H9 (cell line): ENCODE measurements at regions not wholly inside any gene's neighbourhood (a gene's known extent, or its start where the extent isn't known, plus 50 kb on each side); places are given as distances from the start of the nearest gene placed in this dataset.

Source experiments
- DNase-seq: peaks from one replicate; pipeline ENCODE4 v3.0.0-alpha.2; 2017
- H2AFZ ChIP-seq: one replicate; pipeline ENCODE4 v1.6.1; 2013; ENCODE audit warnings: mild to moderate bottlenecking, low read length, control low read depth, moderate library complexity
- H2AK5ac ChIP-seq: 2 replicates; pipeline ENCODE4 v1.6.1; 2013; ENCODE audit warnings: low read length, control low read depth, mixed read lengths; ENCODE audit not compliant: insufficient read length
- H2BK120ac ChIP-seq: one replicate; pipeline ENCODE4 v1.6.1; 2013; ENCODE audit warnings: low read depth, mild to moderate bottlenecking, low read length, control low read depth, inconsistent platforms; ENCODE audit not compliant: poor library complexity, severe bottlenecking
- H2BK12ac ChIP-seq: 2 replicates; pipeline ENCODE4 v1.6.1; 2013; ENCODE audit warnings: low read length, control low read depth, mixed read lengths, low read depth; ENCODE audit not compliant: insufficient read length
- H2BK15ac ChIP-seq: 2 replicates; pipeline ENCODE4 v1.6.1; 2013; ENCODE audit warnings: low read depth, low read length, control low read depth
- H2BK20ac ChIP-seq: one replicate; pipeline ENCODE4 v1.6.1; 2013; ENCODE audit warnings: low read depth, mild to moderate bottlenecking, low read length, control low read depth, inconsistent platforms; ENCODE audit not compliant: poor library complexity, severe bottlenecking
- H2BK5ac ChIP-seq: 2 replicates; pipeline ENCODE4 v1.6.1; 2013; ENCODE audit warnings: low read length, control low read depth, mixed read lengths; ENCODE audit not compliant: insufficient read length
- H3K14ac ChIP-seq: 2 replicates; pipeline ENCODE4 v1.6.1; 2013; ENCODE audit warnings: low read length, control low read depth; ENCODE audit not compliant: insufficient read depth
- H3K18ac ChIP-seq: 2 replicates; pipeline ENCODE4 v1.6.1; 2013; ENCODE audit warnings: low read depth, mild to moderate bottlenecking, mixed read lengths, low read length, control low read depth; ENCODE audit not compliant: insufficient read length
- H3K23ac ChIP-seq: 2 replicates; pipeline ENCODE4 v1.6.1; 2013; ENCODE audit warnings: low read length, control low read depth, mixed read lengths, low read depth; ENCODE audit not compliant: insufficient read length
- H3K23me2 ChIP-seq: 2 replicates; pipeline ENCODE4 v1.6.1; 2013; ENCODE audit warnings: low read depth, mild to moderate bottlenecking, mixed read lengths, low read length, control low read depth; ENCODE audit not compliant: insufficient read length, poor library complexity, severe bottlenecking
- H3K27ac ChIP-seq: 2 replicates; pipeline ENCODE4 v1.5.1; 2013; ENCODE audit warnings: low read length, control low read depth, mixed read lengths, low read depth; ENCODE audit not compliant: insufficient read length
- H3K27me3 ChIP-seq: 2 replicates; pipeline ENCODE4 v1.6.1; 2013; ENCODE audit warnings: low read length, control low read depth, inconsistent platforms; ENCODE audit not compliant: insufficient read depth
- H3K4ac ChIP-seq: 2 replicates; pipeline ENCODE4 v1.6.1; 2013; ENCODE audit warnings: low read depth, mild to moderate bottlenecking, control low read depth, inconsistent platforms, low read length, moderate library complexity
- H3K4me1 ChIP-seq: 2 replicates; pipeline ENCODE4 v1.6.1; 2013; ENCODE audit warnings: low read length, control low read depth, inconsistent platforms; ENCODE audit not compliant: insufficient read depth
- H3K4me2 ChIP-seq: 2 replicates; pipeline ENCODE4 v1.6.1; 2013; ENCODE audit warnings: low read length, control low read depth, mixed read lengths; ENCODE audit not compliant: insufficient read length, insufficient read depth
- H3K56ac ChIP-seq: 2 replicates; pipeline ENCODE4 v1.6.1; 2013; ENCODE audit warnings: low read depth, mild to moderate bottlenecking, mixed read lengths, low read length, control low read depth; ENCODE audit not compliant: insufficient read length
- H3K79me1 ChIP-seq: 2 replicates; pipeline ENCODE4 v1.6.1; 2013; ENCODE audit warnings: low read depth, mild to moderate bottlenecking, moderate library complexity, low read length, control low read depth, inconsistent platforms; ENCODE audit not compliant: insufficient read depth, poor library complexity, severe bottlenecking
- H3K79me2 ChIP-seq: 2 replicates; pipeline ENCODE4 v1.6.1; 2013; ENCODE audit warnings: low read length, control low read depth, inconsistent platforms; ENCODE audit not compliant: insufficient read depth
- H3K9ac ChIP-seq: 2 replicates; pipeline ENCODE4 v1.6.1; 2013; ENCODE audit warnings: low read length, control low read depth, mixed read lengths; ENCODE audit not compliant: insufficient read length; ENCODE audit errors: extremely low read depth
- H3K9me3 ChIP-seq: one replicate; pipeline ENCODE4 v1.6.1; 2013; ENCODE audit warnings: low read depth, low read length, inconsistent platforms; ENCODE audit not compliant: control insufficient read depth
- H3T11ph ChIP-seq: one replicate; pipeline ENCODE4 v1.6.1; 2013; ENCODE audit warnings: mild to moderate bottlenecking, low read length, control low read depth, inconsistent platforms
- H4K20me1 ChIP-seq: one replicate; pipeline ENCODE4 v1.6.1; 2013; ENCODE audit not compliant: control insufficient read depth, insufficient read length, insufficient read depth
- H4K5ac ChIP-seq: 2 replicates; pipeline ENCODE4 v1.6.1; 2013; ENCODE audit warnings: low read depth, mild to moderate bottlenecking, mixed read lengths, low read length, control low read depth; ENCODE audit not compliant: insufficient read length
- H4K8ac ChIP-seq: replicated peaks from 2 replicates; pipeline ENCODE4 v1.6.1; 2013; ENCODE audit warnings: low read length, control low read depth, mixed read lengths, low read depth; ENCODE audit not compliant: insufficient read length
- H4K91ac ChIP-seq: 2 replicates; pipeline ENCODE4 v1.6.1; 2013; ENCODE audit warnings: low read depth, mild to moderate bottlenecking, moderate library complexity, mixed read lengths, low read length, control low read depth; ENCODE audit not compliant: insufficient read length
- H3K27ac Mint-ChIP-seq, 3 experiments: 2 replicates in 2 of 3; 3 replicates in 1 of 3; pipeline ENCODE4 v1.8.0; 2020 to 2021; ENCODE audit warnings: mixed read lengths in 3 of 3, mild to moderate bottlenecking in 1 of 3, moderate library complexity in 1 of 3
- H3K27me3 Mint-ChIP-seq: 2 replicates; pipeline ENCODE4 v1.8.0; 2021; ENCODE audit warnings: low read depth, mild to moderate bottlenecking, moderate library complexity, mixed read lengths
- H3K36me3 Mint-ChIP-seq, 3 experiments: 2 replicates in 2 of 3; 3 replicates in 1 of 3; pipeline ENCODE4 v1.8.0; 2020 to 2021; ENCODE audit warnings: low read depth in 3 of 3, mixed read lengths in 3 of 3; ENCODE audit not compliant: insufficient read depth in 1 of 3
- H3K4me1 Mint-ChIP-seq, 2 experiments: 2 replicates each; pipeline ENCODE4 v1.8.0; 2020; ENCODE audit warnings: mixed read lengths in 2 of 2
- H3K4me3 Mint-ChIP-seq, 2 experiments: 2 replicates in 1 of 2; 3 replicates in 1 of 2; pipeline ENCODE4 v1.8.0; 2020 to 2021; ENCODE audit warnings: mild to moderate bottlenecking in 2 of 2, mixed read lengths in 2 of 2, moderate library complexity in 1 of 2
- H3K9me3 Mint-ChIP-seq, 2 experiments: 2 replicates in 1 of 2; 3 replicates in 1 of 2; pipeline ENCODE4 v1.8.0; 2020; ENCODE audit warnings: mild to moderate bottlenecking in 2 of 2, mixed read lengths in 2 of 2, moderate library complexity in 1 of 2
- WGBS: extraction: QIAGEN DNeasy Blood & Tissue Kit; methylation state at CpG from one replicate; pipeline ENCODE4 v1.1.7; 2013; ENCODE audit warnings: missing lambda C conversion rate, low lambda C conversion rate, mixed read lengths; ENCODE audit not compliant: insufficient read length; ENCODE audit errors: extremely low coverage; 5-methylcytosine and 5-hydroxymethylcytosine counted together
- TF ChIP-seq, protein P1 (sequence below): fragments of 200-600 bp; sonication (generic); conservative IDR thresholded peaks from 3 replicates; pipeline ENCODE4 v1.8.0; 2021; ENCODE audit warnings: antibody characterized with exemption, mild to moderate bottlenecking

DNA sequence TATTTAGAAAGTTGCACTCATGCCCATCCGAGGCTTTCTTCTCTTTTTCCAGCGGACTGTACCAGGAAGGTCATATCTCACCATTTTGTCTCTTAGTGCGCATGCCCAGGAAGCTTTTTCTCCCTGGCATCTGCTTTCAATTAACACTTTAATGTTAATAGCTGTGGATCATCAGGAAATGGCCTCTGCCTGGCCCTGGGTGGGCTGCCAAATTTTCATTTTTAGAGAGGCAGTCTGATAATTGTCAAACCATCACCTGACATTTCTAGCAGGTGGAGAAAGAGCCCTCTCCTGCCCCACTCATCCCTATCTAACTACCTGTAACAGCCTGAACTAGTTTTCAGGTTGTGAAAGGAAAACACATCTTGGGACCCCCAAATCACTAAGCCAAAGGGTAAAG lies 257.4 kb upstream of the LRRC4C start:
- Histone ChIP-seq H3K56ac (no peak overlapping the region), H3K4me1 (peaks cover 4% of the 10 kb centered on the region), H4K91ac (no peak overlapping the region), H3K79me2 (no peaks in the 10 kb centered on the region), H3K23me2 (no peaks in the 10 kb centered on the region), H3K9ac (no peak overlapping the region), H2AK5ac (no peak overlapping the region), H2BK15ac (no peak overlapping the region), H3K18ac (no peak overlapping the region), H4K8ac (no peak overlapping the region), H3K27me3 (no peaks in the 10 kb centered on the region), H2BK20ac (peak overlapping the region; percentile 11), H4K5ac (no peak overlapping the region), H3K4me2 (no peak overlapping the region), H2AFZ (no peak overlapping the region), H3K9me3 (no peaks in the 10 kb centered on the region), H2BK12ac (no peak overlapping the region), H2BK5ac (no peak overlapping the region), H3K27ac (no peak overlapping the region), H3K79me1 (no peaks in the 10 kb centered on the region), H2BK120ac (no peak overlapping the region), H3T11ph (no peak overlapping the region), H3K23ac (no peak overlapping the region), H3K14ac (no peak overlapping the region), H4K20me1 (no peaks in the 10 kb centered on the region), H3K4ac (no peak overlapping the region)
- H3K4me3 Mint-ChIP-seq: no peak overlapping the region
- peaks cover 12% of the 10 kb centered on the region for H3K27me3 Mint-ChIP-seq
- H3K27ac Mint-ChIP-seq: peak overlapping the region in 1 of 3 experiments; percentile 25; a peak in 1 of 7 replicates
- DNase-seq: no peak
- no CpG with 5 or more reads among the region's 3 CpGs for WGBS
- peaks cover 0 to 15% (median 10%) of the 10 kb centered on the region in 3 experiments; a peak in 5 of 7 replicates for H3K36me3 Mint-ChIP-seq
- peaks cover 47 to 49% of the 10 kb centered on the region in 2 experiments for H3K4me1 Mint-ChIP-seq
- TF ChIP-seq, protein P1, sequence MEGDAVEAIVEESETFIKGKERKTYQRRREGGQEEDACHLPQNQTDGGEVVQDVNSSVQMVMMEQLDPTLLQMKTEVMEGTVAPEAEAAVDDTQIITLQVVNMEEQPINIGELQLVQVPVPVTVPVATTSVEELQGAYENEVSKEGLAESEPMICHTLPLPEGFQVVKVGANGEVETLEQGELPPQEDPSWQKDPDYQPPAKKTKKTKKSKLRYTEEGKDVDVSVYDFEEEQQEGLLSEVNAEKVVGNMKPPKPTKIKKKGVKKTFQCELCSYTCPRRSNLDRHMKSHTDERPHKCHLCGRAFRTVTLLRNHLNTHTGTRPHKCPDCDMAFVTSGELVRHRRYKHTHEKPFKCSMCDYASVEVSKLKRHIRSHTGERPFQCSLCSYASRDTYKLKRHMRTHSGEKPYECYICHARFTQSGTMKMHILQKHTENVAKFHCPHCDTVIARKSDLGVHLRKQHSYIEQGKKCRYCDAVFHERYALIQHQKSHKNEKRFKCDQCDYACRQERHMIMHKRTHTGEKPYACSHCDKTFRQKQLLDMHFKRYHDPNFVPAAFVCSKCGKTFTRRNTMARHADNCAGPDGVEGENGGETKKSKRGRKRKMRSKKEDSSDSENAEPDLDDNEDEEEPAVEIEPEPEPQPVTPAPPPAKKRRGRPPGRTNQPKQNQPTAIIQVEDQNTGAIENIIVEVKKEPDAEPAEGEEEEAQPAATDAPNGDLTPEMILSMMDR: no peak
- H3K9me3 Mint-ChIP-seq: peaks cover 2 to 8% of the 10 kb centered on the region in 2 experiments
